ENCODE measurements at regions not wholly inside any gene's neighbourhood (a gene's known extent, or its start where the extent isn't known, plus 50 kb on each side); places are given as distances from the start of the nearest gene placed in this dataset.

DNA sequence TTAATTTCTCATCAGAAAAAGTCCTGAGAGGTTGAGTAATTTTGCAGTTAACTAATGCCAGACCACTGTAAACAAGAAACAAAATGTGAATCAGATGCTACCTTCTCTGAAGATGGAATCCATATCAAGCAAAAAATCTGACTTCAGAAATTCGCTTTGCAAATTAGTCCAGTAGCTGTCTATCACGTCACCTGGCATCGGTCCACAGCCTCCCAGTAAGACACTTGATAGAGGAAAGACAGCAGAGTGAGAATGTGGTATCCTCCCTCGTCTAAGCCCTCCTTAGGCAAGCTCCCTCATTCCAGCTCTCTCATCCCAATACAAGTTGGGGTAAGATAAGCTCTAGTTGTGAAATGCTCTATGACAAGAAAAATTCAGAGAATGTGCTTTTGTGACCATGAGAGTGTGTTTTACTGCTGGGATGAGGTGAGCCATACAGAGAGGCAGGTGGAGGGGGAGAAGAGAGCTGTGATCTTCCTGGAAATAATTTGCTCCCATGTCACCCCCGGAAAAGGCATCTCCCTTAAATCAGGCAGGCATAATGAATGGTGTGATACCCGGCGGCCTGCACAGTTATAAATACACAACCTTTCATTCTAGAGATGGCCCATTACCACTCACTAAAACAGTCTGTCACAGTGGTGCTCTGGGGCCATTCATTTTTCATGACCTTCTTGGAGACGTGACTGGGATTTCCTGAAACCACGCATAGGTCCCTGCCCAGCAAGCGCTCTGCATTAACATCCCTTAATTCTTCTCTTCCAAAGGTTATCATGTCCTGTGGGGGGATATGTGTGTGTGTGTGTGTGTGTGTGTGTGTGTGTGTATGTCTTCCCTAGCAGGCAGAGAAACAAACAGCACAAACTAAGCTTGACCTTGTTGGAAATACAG lies 602.0 kb upstream of the KCNMB2 start:
- no peak for DNase-seq

DNA sequence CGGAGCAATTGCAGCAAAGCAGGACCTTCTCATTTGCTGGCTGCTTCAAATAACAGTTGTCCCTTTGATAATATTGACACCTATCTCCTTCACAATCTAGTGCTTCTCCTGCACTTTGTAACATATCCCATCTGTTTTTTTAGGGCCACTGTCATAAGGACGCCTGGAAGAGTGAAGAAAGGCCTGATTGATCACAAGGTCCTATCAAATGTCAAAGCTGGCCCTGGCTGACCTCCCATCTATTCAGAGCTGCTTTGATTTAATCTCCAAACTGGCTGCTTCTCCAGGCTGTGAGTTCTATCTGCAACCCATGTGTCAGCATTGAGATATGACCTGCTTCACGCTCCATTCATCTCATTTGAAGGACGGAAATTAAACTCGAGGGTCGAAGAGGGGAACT lies 601.2 kb upstream of the KCNMB2 start:
- no peak for DNase-seq

GRCh38 chr3:177936721-177937120 lies 599.5 kb upstream of the KCNMB2 start:
- DNase-seq = no peak

- no peak for DNase-seq
Observed at GRCh38 chr3:177942911-177943310, 593.3 kb upstream of the KCNMB2 start.

DNA sequence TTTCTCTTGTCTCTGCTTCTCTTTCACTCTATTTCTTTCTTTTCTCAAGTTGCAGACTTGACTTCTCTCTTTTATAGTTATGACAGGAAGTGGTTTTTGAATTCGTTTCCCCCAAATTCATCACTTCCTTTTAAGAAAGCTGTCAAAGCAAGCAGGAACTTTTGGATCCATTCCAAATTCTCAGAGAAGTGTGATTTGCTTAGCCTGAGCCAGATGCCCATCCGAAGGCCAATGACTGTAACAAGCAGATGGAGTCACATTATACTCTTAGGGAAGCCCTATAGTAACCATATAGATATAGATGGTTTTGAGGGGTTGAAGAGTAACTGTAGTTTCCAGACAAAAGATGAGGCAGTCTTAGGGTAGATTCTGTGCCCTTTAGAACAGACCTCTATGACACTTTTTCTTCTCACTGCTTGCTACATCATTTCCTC lies 592.0 kb upstream of the KCNMB2 start:
- no peak for DNase-seq

DNA sequence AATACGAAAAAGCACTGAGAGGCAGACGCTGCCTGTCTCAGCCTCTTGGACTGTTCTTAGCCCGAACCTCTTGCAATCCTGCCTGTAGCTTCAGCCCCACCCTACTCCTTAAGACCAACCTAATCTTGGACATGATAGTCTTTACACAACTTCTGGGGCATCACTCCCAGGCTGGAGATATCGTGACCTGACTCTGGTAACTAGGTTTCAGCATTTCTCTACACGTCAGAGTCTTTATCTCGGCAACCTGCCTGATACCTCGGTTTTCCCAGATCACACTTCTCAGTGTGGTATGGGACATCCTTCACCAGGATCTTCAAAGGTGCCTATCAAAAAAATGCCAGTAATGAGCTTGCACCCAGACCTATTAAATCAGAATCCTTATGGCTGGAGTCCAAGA lies 590.2 kb upstream of the KCNMB2 start:
- no peak for DNase-seq

GRCh38 chr3:177946497-177946896 lies 589.7 kb upstream of the KCNMB2 start:
- no peak for DNase-seq

DNA sequence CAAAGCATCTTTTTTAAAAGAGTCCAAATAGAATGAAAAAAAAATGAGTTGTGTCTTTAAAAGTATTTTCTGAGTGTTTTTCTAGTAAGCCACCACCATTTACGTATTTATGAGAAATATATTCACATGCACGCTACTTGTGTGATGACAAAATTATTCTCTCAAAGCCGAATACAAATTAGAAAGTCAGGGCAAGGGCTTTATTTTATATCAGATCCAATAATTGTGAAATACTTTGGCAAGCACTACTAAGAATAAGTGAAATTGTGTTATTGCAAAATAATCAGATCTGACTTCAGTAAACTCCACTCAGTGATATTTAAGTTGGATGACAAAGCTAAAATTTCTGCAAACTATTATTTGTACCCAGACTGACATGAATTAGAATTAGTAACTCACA lies 589.3 kb upstream of the KCNMB2 start:
- DNase-seq = no peak

GRCh38 chr3:177947901-177948300 lies 588.3 kb upstream of the KCNMB2 start:
- DNase-seq = no peak

DNA sequence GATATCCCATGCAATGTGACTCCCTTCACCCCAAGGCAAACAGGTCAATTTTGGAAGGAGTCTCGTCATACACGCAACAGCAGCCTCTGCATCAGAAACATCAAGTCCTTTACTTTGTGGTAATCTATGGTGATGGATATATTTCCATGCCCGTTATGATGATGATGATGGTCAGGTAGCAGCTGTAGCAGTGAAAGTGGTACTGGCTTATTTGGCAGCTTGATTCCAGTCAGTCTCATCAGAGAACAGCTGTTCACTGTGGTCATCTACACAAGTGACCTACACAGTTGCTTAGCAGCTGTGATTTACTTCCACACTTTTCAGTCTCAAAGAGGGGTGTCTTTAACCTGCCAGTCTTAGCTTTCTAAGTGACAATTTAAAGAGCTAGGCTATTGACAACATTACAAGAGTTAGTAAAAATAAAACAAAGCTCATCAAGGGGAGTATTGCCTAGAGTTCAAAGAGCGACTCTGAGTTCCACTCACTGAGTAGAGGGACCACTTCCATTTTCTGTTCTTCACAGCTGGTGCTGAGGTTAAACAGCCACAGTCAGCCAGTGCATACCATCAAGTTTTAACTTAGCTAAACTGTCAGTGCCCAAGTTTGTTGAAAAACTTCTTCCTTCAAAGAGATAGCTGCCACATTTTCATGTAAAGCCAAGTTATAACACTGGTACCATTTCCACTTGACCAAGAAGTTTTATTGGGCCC lies 587.4 kb upstream of the KCNMB2 start:
- DNase-seq = no peak

DNA sequence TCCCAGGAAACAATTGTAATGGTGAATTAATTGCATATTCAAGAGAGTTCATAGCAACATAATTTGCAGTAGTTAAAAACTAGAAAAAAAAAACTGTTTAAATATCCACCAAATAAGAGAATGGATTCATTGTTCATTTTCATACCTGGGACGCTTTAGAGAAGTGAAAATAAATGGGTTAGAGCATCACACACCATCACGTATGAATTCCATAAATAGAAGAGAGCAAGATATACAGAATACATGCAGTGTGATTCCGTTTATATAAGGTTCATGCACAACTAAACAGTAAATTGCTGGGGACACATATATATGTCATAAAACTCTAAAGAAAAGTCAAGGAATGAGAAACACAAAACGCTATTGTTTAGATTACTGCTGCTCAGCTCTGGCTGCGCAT lies 577.0 kb upstream of the KCNMB2 start:
- DNase-seq = no peak

- no peak for DNase-seq
Observed at GRCh38 chr3:177960014-177960413, 576.2 kb upstream of the KCNMB2 start.

DNA sequence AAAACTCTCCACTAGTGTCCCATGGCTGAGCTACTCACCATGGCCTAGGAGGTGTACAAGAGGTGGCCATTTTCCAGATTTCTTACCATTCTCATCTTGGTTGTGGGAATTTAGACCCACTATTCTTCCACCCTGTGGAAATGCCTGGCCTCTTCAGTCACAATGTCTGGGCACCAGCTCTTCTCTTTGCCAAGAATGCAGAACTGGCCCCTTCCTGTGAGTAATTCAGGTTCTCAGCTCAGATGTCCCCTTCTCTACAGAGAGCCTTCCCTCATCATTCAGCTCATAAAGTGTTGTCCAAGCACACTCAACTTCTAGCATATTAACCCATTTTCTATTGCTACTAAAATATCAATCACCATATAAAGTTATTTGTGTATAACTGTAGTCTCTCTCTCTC lies 575.5 kb upstream of the KCNMB2 start:
- DNase-seq = no peak

DNA sequence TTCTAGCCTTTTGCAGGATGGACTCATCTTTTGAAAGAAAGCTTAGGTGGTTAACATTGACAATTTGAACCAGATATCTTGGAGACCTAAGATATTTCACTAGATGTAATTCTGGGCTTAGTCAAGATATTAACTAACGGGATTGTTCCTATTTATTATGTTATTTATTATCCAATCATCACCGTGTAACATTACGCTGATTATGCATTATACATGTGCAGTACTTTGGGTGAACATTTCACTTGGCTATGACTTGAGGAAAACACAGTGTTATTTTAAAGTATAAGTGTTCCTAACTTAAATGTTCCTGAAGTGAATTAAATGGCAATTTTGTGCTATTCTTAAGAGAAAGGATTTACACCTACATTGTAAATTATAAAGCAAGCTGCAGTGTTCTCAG lies 574.5 kb upstream of the KCNMB2 start:
- DNase-seq = no peak

- no peak for DNase-seq
Observed at GRCh38 chr3:177966493-177966892, 569.7 kb upstream of the KCNMB2 start.

- DNase-seq = no peak
Observed at GRCh38 chr3:177968891-177969290, 567.3 kb upstream of the KCNMB2 start.

- no peak for DNase-seq
Observed at GRCh38 chr3:177973241-177973840, 562.9 kb upstream of the KCNMB2 start.

GRCh38 chr3:177976241-177976640 lies 560.0 kb upstream of the KCNMB2 start:
- no peak for DNase-seq

GRCh38 chr3:177976866-177977265 lies 559.4 kb upstream of the KCNMB2 start:
- DNase-seq = no peak

DNA sequence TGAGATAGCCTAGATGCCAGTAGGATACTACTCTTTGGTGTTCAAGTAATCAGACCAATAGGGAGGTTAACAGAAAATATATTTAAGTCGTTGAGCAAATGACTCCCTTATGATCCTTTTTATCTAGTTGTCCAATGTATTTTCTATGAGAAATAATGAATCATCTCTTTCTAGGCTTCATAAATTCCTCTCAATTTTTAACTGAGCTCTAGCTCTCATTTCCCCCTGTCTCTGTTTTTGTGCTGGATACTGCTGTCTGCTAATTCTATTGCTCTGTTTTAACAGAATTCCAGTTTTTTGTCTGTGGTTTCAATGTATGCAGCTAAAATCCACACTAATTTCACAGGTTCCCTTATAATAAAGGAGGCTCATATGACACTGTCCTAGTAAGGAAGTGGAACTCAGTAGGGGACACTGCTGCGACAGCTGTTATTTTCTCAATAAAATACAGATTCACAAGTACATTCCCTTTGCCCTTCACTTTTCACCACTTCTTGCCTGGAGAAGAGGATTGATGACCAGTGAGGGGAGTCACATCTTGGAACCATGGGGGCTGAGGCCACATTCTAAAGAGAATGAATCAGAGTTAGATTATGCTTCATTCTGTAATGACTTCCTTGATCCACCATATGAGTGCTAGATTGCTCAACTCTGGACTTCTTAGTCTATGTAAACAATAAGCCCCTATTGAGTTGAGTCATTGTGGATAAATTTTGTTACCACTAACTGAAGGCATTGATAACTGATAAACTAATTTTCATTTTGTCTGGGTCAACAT lies 558.7 kb upstream of the KCNMB2 start:
- no peak for DNase-seq

DNA sequence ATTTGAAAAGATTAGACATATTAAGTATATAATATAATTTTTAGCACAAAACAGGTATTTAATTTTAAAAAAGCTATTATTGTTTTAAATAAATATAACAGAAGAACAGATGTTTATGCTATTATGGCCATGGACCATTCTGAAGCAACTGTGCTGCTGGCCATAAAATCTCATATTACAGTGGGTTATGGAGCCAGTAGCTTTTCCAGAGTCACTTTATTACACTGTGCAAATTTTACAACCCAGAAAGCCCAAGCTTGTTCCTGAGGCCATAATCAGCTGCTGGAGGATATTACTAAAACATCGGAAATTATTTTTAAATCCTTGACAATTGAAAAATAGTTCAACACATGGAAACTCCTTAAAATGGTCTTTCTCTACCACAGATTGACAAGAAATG lies 557.3 kb upstream of the KCNMB2 start:
- DNase-seq = no peak

DNA sequence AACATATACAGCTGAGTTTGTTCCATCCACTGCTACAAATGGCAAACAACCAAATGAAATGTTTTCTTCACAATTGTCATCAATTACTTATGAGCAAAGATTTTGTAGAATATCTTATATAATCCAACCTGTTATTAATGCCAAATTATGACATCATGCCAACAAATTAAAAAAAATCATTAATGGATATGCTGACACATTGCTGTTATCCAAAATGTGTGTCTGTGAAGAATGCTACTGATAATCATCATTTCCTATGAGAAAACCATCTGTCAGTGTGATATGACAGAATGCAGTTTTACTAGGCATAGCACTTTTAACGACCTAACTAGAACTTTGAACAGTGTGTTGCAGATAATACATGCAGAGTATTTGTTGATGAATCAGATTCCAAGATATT lies 556.5 kb upstream of the KCNMB2 start:
- no peak for DNase-seq

- DNase-seq = no peak
Observed at GRCh38 chr3:177981576-177981975, 554.7 kb upstream of the KCNMB2 start.
